DMS153 (cell line): ENCODE measurements at regions not wholly inside any gene's neighbourhood (a gene's known extent, or its start where the extent isn't known, plus 50 kb on each side); places are given as distances from the start of the nearest gene placed in this dataset.
"Not testable (repeated sequence)": the region's sequence is repeated elsewhere in the genome, so short reads cannot be mapped to it uniquely, and the experiment has no call there.

Experiments
- DNase-seq: peaks from one replicate; lab custom pipeline; 2025; lab: John Stamatoyannopoulos, UW

GRCh38 chr3:101138817-101139216, 145.6 kb upstream of the ABI3BP start:
- DNase-seq, result no peak

GRCh38 chr3:101134331-101134730, 141.1 kb upstream of the ABI3BP start:
- no peak for DNase-seq

- no peak for DNase-seq
Measured at GRCh38 chr3:101133652-101134051, 140.4 kb upstream of the ABI3BP start.

GRCh38 chr3:101133197-101133596, 140.0 kb upstream of the ABI3BP start:
- DNase-seq, result not testable (repeated sequence)

GRCh38 chr3:101131767-101132166, 138.5 kb upstream of the ABI3BP start:
- no peak for DNase-seq

GRCh38 chr3:101128786-101129185, 135.6 kb upstream of the ABI3BP start:
- DNase-seq, result no peak

- DNase-seq, result no peak
Measured at GRCh38 chr3:101128001-101128400, 134.8 kb upstream of the ABI3BP start.

GRCh38 chr3:101124125-101124524, 130.9 kb upstream of the ABI3BP start:
- no peak for DNase-seq

- DNase-seq, result no peak
Measured at GRCh38 chr3:101123081-101123480, 129.9 kb upstream of the ABI3BP start.

GRCh38 chr3:101122681-101123080, 129.5 kb upstream of the ABI3BP start:
- DNase-seq, result no peak

- no peak for DNase-seq
Measured at GRCh38 chr3:101120039-101120438, 126.8 kb upstream of the ABI3BP start.

- no peak for DNase-seq
Measured at GRCh38 chr3:101119535-101119934, 126.3 kb upstream of the ABI3BP start.

- DNase-seq, result no peak
Measured at GRCh38 chr3:101117980-101118379, 124.8 kb upstream of the ABI3BP start.

- no peak for DNase-seq
Measured at GRCh38 chr3:101117465-101117864, 124.2 kb upstream of the ABI3BP start.

GRCh38 chr3:101110295-101110694, 117.1 kb upstream of the ABI3BP start:
- DNase-seq, result not testable (repeated sequence)

- no peak for DNase-seq
Measured at GRCh38 chr3:101104321-101104720, 111.1 kb upstream of the ABI3BP start.

- no peak for DNase-seq
Measured at GRCh38 chr3:101102678-101103296, 109.6 kb upstream of the ABI3BP start.

GRCh38 chr3:101100361-101101009, 107.3 kb upstream of the ABI3BP start:
- no peak for DNase-seq

- DNase-seq, result no peak
Measured at GRCh38 chr3:101099791-101100190, 106.6 kb upstream of the ABI3BP start.

- DNase-seq, result no peak
Measured at GRCh38 chr3:101096444-101096843, 103.2 kb upstream of the ABI3BP start.

- no peak for DNase-seq
Measured at GRCh38 chr3:101095693-101096430, 102.6 kb upstream of the ABI3BP start.

- DNase-seq, result no peak
Measured at GRCh38 chr3:101091489-101091888, 98.3 kb upstream of the ABI3BP start.

- no peak for DNase-seq
Measured at GRCh38 chr3:101085752-101086151, 92.5 kb upstream of the ABI3BP start.
